GM18508 (cell line): ENCODE measurements at regions not wholly inside any gene's neighbourhood (a gene's known extent, or its start where the extent isn't known, plus 50 kb on each side); places are given as distances from the start of the nearest gene placed in this dataset.

Experiments
- ATAC-seq: cut with Tn5 transposase; IDR thresholded peaks from one replicate; pipeline ENCODE4 v1.9.1; 2021; ENCODE audit warnings: moderate number of reproducible peaks; ENCODE audit not compliant: insufficient read depth, unreplicated experiment

- no peak for ATAC-seq
These were observed 566.4 kb upstream of the POT1 start for GRCh38 chr7:125495997-125496396.

GRCh38 chr7:125492521-125492920, 562.9 kb upstream of the POT1 start:
- no peak for ATAC-seq

DNA sequence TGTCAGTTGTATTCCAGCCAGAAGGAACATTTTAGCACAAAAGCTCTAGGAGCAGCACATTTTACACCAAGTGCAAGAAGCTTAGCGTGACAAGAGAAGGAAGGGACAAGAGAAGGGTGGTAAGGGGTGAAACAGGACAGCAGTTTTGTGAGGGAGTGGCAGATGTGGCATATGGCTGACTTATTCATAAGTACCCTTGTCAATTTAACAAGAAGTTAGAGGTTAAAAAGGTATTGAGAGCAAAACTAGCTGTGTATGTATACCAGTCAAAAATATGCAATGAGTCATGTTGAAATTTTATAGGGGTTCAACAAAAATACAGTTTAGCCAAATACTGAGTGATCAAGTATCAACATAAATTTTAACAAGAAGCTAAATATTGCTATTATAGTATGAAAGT, 561.5 kb upstream of the POT1 start:
- ATAC-seq = no peak

GRCh38 chr7:125490167-125490566, 560.5 kb upstream of the POT1 start:
- no peak for ATAC-seq

GRCh38 chr7:125485223-125485622, 555.6 kb upstream of the POT1 start:
- ATAC-seq = no peak

DNA sequence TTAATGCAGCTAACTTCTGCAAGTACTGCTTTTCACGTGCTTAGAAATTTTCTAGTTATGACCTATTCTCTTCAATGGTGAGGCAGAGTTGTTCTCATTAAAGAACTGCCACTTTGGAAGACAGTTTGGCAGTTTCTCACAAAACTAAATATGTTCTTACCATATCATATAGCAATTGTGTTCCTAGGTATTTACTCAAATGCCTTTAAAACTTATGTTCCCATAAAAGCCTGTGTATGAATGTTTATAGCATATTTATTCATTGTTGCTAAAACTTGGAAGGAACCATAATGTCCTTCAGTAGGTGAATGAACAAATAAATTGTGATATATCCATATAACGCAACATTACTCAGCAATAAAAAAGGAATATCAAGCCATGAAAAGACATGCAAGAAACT, 555.1 kb upstream of the POT1 start:
- ATAC-seq = no peak

- no peak for ATAC-seq
These were observed 551.7 kb upstream of the POT1 start for GRCh38 chr7:125481323-125481722.

DNA sequence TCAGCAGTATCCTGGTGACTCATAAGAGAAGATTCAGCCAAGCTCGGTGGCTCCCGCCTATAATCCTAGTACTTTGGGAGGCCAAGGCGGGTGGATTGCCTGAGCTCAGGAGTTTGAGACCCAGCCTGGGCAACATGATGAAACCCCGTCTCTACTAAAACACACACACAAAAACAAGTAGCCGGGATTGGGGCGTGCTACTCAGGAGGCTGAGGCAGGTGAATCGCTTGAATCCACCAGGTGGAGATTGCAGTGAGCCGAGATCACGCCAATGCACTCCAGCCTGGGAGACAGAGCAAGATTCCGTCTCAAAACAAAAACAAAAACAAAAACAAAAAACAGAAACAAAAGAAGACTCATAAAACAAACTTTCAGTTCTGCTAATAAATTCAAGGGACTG, 551.1 kb upstream of the POT1 start:
- no peak for ATAC-seq

DNA sequence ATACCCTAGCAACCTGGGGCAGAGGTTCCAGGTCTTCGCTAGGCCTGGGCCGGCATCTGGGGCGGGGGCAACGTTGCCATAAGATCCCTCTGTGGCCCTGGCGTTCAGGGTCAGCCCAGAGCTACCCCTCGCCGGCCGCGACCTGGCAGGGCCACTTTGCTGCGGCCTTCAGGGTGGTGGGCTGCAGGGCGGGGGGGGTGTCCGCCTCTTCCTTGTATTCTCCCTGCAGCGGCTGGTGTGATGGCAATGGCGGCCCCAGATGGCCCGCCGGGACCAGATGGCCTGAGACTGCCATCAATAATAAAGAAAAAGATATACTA, 539.2 kb upstream of the POT1 start:
- no peak for ATAC-seq

DNA sequence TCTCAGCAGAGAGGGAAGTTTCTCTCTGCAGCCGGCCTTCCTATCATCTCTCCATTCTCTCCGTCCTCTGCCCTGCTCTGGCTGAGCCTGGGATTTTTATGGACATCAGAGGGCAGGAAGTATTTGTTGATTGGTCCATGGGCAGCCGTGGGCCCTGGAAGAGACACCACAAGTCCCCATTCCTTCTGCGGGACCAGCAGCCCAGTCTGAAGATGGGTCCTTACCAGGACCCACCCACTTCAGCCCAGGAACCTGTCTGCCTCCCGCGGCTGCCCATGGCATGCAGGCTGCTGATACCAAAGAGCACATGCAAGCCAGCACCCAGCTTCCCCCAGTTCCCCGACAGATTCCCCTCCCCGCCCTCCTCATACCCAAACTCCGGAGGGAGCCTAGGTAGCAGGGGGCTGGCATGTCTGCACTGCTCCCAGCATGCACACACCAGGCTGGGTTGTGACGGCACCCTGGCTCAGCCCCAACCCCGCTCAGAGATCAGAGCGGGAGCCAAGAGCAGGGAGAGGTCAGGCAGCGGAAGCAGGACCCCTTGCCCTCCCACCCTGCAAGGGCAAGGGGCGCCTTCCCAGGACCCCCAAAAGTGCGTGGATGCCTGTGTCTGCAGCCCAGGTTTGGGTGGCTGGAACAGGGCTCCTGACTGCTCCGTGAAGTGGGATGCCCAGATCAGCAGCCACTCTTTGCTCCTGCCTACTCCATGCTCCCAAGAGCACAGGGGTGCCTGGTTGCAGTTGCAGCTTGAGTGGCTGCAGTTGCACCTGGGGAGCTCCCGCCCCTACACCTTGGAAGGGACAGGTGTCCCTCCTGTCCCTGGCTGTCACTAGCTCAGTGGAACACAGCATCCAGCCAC, 538.6 kb upstream of the POT1 start:
- ATAC-seq = no peak

DNA sequence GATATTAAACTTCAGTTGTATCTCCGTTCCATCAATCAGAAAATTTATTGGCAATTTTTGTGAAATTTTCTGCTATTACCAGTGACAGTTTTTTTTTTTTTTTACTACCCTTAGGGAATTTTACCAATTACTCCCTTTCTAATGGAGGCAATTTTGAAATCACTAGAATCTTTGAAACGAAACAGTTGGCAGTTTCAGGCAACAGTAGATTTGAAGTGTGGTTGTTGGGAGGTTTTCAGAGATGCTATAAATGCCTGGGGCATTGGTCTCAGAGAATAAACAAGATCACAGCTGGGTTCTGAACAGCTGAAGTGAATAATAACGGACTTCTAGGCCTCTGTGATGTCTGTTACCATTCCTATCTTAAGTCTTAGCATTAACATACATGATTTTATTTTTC, 535.9 kb upstream of the POT1 start:
- no peak for ATAC-seq

DNA sequence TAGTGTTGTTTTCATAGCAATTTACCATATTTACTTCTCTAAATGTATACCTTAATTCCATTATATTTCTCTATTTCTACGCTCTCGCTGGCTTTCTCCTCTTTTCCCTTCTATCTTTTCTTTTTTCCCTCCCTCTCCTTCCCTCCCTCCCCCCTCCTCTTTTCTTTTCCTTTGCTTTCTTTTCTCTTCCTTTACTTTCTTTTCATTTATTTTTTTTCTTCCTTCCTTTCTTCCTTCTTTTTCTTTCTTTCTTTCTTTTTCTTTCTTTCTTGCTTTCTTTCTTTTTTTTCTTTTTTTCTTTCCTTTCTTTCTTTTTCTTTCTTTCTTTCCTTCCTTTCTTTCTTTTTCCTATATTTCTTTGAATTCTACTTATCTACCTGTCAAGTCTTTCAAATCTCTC, 533.0 kb upstream of the POT1 start:
- no peak for ATAC-seq

DNA sequence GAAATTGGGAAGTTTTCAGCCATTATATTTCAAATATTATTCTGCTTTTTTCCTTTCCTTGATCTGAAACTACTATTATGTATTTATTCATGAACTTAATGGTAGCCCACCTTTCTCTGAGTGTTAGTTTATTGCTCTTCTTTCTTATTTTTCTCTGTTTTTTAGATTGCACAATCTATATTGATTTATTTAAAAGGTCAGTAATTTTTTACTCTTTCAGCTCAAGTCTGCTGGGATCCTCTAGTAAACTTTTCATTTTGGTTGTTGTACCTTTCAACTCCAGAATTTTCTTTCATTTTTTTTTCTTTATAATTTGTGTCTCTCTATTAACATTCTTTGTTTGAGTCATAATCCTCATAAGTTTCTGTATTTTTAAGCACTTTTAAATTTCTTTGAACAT, 529.4 kb upstream of the POT1 start:
- no peak for ATAC-seq

- no peak for ATAC-seq
These were observed 521.1 kb upstream of the POT1 start for GRCh38 chr7:125450749-125451148.

GRCh38 chr7:125445836-125446235, 516.2 kb upstream of the POT1 start:
- ATAC-seq = no peak

DNA sequence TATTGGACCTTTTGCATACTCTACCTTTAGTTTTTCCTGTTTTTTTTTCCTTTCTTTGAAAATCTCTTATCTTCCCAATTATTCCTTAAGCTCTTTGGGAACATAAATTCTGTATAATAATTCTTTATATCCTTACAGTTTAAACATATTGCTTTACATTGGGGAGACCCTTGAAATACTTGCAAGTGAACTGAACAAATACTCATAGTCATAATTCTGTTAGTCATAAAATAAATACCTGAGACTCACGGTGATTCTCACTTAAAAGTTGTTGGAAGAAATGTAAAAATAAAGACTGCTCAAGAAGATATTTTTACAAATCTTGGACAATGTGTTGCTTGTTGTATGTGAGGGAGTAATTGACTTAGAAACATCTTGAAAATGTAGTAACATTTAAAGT, 515.2 kb upstream of the POT1 start:
- ATAC-seq = no peak

GRCh38 chr7:125436220-125436619, 506.6 kb upstream of the POT1 start:
- ATAC-seq = no peak

DNA sequence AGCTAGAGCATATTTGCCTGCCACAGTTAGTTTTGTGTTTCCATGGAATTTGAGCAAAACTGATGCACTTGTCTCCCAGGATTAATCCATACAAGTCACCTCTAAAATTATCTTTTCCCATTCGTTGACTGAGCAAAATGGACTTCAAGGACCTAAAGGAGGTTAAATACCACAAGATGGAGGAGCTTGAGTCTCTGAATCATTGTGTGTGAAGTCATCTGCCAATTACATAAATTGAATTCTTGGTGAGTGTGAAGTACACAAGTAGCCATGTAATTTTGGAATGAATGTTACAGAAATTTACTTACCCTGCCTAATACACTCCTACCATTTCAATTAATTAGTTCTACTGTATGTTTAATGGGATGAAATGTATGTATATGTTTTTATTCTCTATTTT, 501.7 kb upstream of the POT1 start:
- no peak for ATAC-seq

GRCh38 chr7:125430013-125430412, 500.4 kb upstream of the POT1 start:
- no peak for ATAC-seq

- ATAC-seq = no peak
These were observed 498.1 kb upstream of the POT1 start for GRCh38 chr7:125427676-125428075.

DNA sequence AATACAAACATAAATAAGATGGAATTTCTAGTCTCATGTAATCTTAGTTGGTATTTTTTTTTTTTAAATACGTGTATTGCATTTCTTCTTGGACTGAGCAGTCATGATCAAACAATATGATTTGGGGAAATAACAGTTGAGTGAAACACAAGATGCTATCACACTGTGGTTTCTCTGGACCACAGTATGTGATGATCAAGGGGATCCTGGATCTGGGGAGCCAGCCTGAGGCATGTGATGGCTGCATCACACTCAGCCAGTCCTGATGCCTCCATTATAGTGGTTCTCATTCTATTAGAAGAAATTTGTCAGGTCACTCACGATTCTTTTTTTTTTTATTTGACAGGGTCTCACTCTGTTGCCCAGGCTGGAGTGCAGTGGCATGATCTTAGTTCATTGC, 495.9 kb upstream of the POT1 start:
- no peak for ATAC-seq

- no peak for ATAC-seq
These were observed 495.1 kb upstream of the POT1 start for GRCh38 chr7:125424721-125425120.
